ENCODE measurements at regions not wholly inside any gene's neighbourhood (a gene's known extent, or its start where the extent isn't known, plus 50 kb on each side); places are given as distances from the start of the nearest gene placed in this dataset.
"Not testable (repeated sequence)": the region's sequence is repeated elsewhere in the genome, so short reads cannot be mapped to it uniquely, and the experiment has no call there.

- CTCF ChIA-PET: no interaction called here
- H3K27ac Mint-ChIP-seq (ENCODE audit: low read depth, unreplicated experiment): no peak overlapping the region
- no TSS peak for BruUV-seq (replicated peaks)
- H3K36me3 Mint-ChIP-seq (ENCODE audit: insufficient read depth, unreplicated experiment): no peaks in the 10 kb centered on the region
- POLR2A ChIA-PET: no interaction called here
- DNase-seq (ENCODE audit: unreplicated experiment): no peak
- intact Hi-C loops (cut with micrococcal nuclease): no loop called here
- TF ChIP-seq, protein P1, sequence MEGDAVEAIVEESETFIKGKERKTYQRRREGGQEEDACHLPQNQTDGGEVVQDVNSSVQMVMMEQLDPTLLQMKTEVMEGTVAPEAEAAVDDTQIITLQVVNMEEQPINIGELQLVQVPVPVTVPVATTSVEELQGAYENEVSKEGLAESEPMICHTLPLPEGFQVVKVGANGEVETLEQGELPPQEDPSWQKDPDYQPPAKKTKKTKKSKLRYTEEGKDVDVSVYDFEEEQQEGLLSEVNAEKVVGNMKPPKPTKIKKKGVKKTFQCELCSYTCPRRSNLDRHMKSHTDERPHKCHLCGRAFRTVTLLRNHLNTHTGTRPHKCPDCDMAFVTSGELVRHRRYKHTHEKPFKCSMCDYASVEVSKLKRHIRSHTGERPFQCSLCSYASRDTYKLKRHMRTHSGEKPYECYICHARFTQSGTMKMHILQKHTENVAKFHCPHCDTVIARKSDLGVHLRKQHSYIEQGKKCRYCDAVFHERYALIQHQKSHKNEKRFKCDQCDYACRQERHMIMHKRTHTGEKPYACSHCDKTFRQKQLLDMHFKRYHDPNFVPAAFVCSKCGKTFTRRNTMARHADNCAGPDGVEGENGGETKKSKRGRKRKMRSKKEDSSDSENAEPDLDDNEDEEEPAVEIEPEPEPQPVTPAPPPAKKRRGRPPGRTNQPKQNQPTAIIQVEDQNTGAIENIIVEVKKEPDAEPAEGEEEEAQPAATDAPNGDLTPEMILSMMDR (IDR thresholded peaks at IDR 0.05; ENCODE audit: unreplicated experiment): no peak
- H3K9me3 Mint-ChIP-seq (ENCODE audit: unreplicated experiment): no peaks in the 10 kb centered on the region
- peaks cover 95% of the 10 kb centered on the region for H3K27me3 Mint-ChIP-seq (ENCODE audit: insufficient read depth, unreplicated experiment)
- H3K4me3 Mint-ChIP-seq (ENCODE audit: unreplicated experiment): no peak overlapping the region
- no peaks in the 10 kb centered on the region for H3K4me1 Mint-ChIP-seq (ENCODE audit: insufficient read depth, unreplicated experiment)
Observed at GRCh38 chrX:130467936-130468335, 66.1 kb downstream of the RBMX2 start.

GRCh38 chrX:130468395-130468923 is 66.7 kb downstream of the RBMX2 start:
- H3K36me3 Mint-ChIP-seq (ENCODE audit: insufficient read depth, unreplicated experiment): no peaks in the 10 kb centered on the region
- TF ChIP-seq, protein P1 (IDR thresholded peaks at IDR 0.05; ENCODE audit: unreplicated experiment): no peak
- H3K4me3 Mint-ChIP-seq (ENCODE audit: unreplicated experiment): no peak overlapping the region
- H3K27me3 Mint-ChIP-seq (ENCODE audit: insufficient read depth, unreplicated experiment): peaks cover 90% of the 10 kb centered on the region
- ChIA-PET POLR2A (no interaction called here), CTCF (no interaction called here)
- no peak overlapping the region for H3K27ac Mint-ChIP-seq (ENCODE audit: low read depth, unreplicated experiment)
- DNase-seq (ENCODE audit: unreplicated experiment): no peak
- H3K4me1 Mint-ChIP-seq (ENCODE audit: insufficient read depth, unreplicated experiment): no peaks in the 10 kb centered on the region
- intact Hi-C loops (cut with micrococcal nuclease): no loop called here
- no peaks in the 10 kb centered on the region for H3K9me3 Mint-ChIP-seq (ENCODE audit: unreplicated experiment)
- no TSS peak for BruUV-seq (replicated peaks)

DNA sequence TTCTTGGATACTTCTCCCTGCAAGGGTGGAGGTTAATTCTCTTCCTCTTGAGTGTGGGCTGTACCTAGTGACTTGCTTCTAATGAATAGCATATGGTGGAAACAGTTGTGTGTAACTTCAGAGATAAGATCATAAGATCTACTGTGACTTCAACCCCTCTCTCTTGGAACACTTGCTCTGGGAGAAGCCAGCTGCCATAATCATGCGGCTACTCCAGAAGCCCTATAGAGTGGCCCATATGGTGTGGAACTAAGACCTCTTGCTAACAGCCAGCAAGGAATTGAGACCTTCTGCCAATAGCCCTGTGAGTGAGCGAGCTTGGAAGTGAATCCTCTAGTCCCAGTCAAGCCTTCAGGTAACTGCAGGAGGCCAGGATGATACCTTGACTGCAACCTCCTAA is 81.1 kb downstream of the RBMX2 start:
- ChIA-PET POLR2A (no interaction called here), CTCF (no interaction called here)
- TF ChIP-seq, protein P1 (IDR thresholded peaks at IDR 0.05; ENCODE audit: unreplicated experiment): no peak
- H3K4me3 Mint-ChIP-seq (ENCODE audit: unreplicated experiment): no peak overlapping the region
- H3K27ac Mint-ChIP-seq (ENCODE audit: low read depth, unreplicated experiment): no peak overlapping the region
- no peak for DNase-seq (ENCODE audit: unreplicated experiment)
- intact Hi-C loops (cut with micrococcal nuclease): no loop called here
- H3K27me3 Mint-ChIP-seq (ENCODE audit: insufficient read depth, unreplicated experiment): peaks cover 62% of the 10 kb centered on the region
- H3K36me3 Mint-ChIP-seq (ENCODE audit: insufficient read depth, unreplicated experiment): no peaks in the 10 kb centered on the region
- H3K4me1 Mint-ChIP-seq (ENCODE audit: insufficient read depth, unreplicated experiment): no peaks in the 10 kb centered on the region
- H3K9me3 Mint-ChIP-seq (ENCODE audit: unreplicated experiment): no peaks in the 10 kb centered on the region
- BruUV-seq (replicated peaks): no TSS peak

GRCh38 chrX:130485870-130486269 is 84.1 kb downstream of the RBMX2 start:
- H3K4me3 Mint-ChIP-seq (ENCODE audit: unreplicated experiment): no peak overlapping the region
- H3K27ac Mint-ChIP-seq (ENCODE audit: low read depth, unreplicated experiment): no peak overlapping the region
- H3K4me1 Mint-ChIP-seq (ENCODE audit: insufficient read depth, unreplicated experiment): no peaks in the 10 kb centered on the region
- H3K9me3 Mint-ChIP-seq (ENCODE audit: unreplicated experiment): no peaks in the 10 kb centered on the region
- ChIA-PET POLR2A (no interaction called here), CTCF (interaction anchor here (0.7 kb wide), 1 partner anchor 101 kb away, joined by 3 read pairs; no protein-coding TSS in a partner anchor)
- TF ChIP-seq, protein P1 (IDR thresholded peaks at IDR 0.05; ENCODE audit: unreplicated experiment): no peak
- DNase-seq (ENCODE audit: unreplicated experiment): no peak
- no TSS peak for BruUV-seq (replicated peaks)
- H3K36me3 Mint-ChIP-seq (ENCODE audit: insufficient read depth, unreplicated experiment): no peaks in the 10 kb centered on the region
- intact Hi-C loops (cut with micrococcal nuclease): no loop called here
- peaks cover 49% of the 10 kb centered on the region for H3K27me3 Mint-ChIP-seq (ENCODE audit: insufficient read depth, unreplicated experiment)

GRCh38 chrX:130495502-130495901 is 93.7 kb downstream of the RBMX2 start:
- intact Hi-C loops (cut with micrococcal nuclease): not testable (repeated sequence)

More at GRCh38 chrX:130495502-130495901, 93.7 kb downstream of the RBMX2 start:
- H3K4me1 Mint-ChIP-seq (ENCODE audit: insufficient read depth, unreplicated experiment); H3K27ac Mint-ChIP-seq (ENCODE audit: low read depth, unreplicated experiment); POLR2A ChIA-PET; H3K4me3 Mint-ChIP-seq (ENCODE audit: unreplicated experiment); DNase-seq (ENCODE audit: unreplicated experiment); H3K27me3 Mint-ChIP-seq (ENCODE audit: insufficient read depth, unreplicated experiment); H3K36me3 Mint-ChIP-seq (ENCODE audit: insufficient read depth, unreplicated experiment); CTCF ChIA-PET; H3K9me3 Mint-ChIP-seq (ENCODE audit: unreplicated experiment); BruUV-seq (replicated peaks): not testable (repeated sequence)

Data from MCF 10A (cell line).